ENCODE measurements at regions not wholly inside any gene's neighbourhood (a gene's known extent, or its start where the extent isn't known, plus 50 kb on each side); places are given as distances from the start of the nearest gene placed in this dataset.

- Histone ChIP-seq H3K79me2 (ENCODE audit: insufficient read depth, low read length) (no peaks in the 10 kb centered on the region), H2BK15ac (ENCODE audit: low read depth, low read length) (no peak overlapping the region), H3K27me3 (ENCODE audit: insufficient read depth, low read length) (no peaks in the 10 kb centered on the region), H2AK5ac (ENCODE audit: insufficient read length, low read length) (no peak overlapping the region), H4K20me1 (ENCODE audit: control insufficient read depth, insufficient read depth, insufficient read length) (no peaks in the 10 kb centered on the region), H3K79me1 (ENCODE audit: insufficient read depth, low read depth, low read length, poor library complexity, severe bottlenecking) (no peaks in the 10 kb centered on the region), H4K91ac (ENCODE audit: insufficient read length, low read depth, low read length) (no peak overlapping the region), H3T11ph (ENCODE audit: low read length) (no peak overlapping the region), H2BK12ac (ENCODE audit: insufficient read length, low read depth, low read length) (no peak overlapping the region), H3K27ac (ENCODE audit: insufficient read length, low read depth, low read length) (no peak overlapping the region), H3K9ac (ENCODE audit: extremely low read depth, insufficient read length, low read length) (no peak overlapping the region), H2AFZ (ENCODE audit: low read length) (no peak overlapping the region), H2BK120ac (ENCODE audit: low read depth, low read length, poor library complexity, severe bottlenecking) (no peak overlapping the region), H4K5ac (ENCODE audit: insufficient read length, low read depth, low read length) (no peak overlapping the region), H3K18ac (ENCODE audit: insufficient read length, low read depth, low read length) (no peak overlapping the region), H2BK20ac (ENCODE audit: low read depth, low read length, poor library complexity, severe bottlenecking) (no peak overlapping the region), H3K9me3 (ENCODE audit: control insufficient read depth, low read depth, low read length) (no peaks in the 10 kb centered on the region), H2BK5ac (ENCODE audit: insufficient read length, low read length) (no peak overlapping the region), H3K23ac (ENCODE audit: insufficient read length, low read depth, low read length) (no peak overlapping the region), H3K23me2 (ENCODE audit: insufficient read length, low read depth, low read length, poor library complexity, severe bottlenecking) (no peaks in the 10 kb centered on the region), H3K56ac (ENCODE audit: insufficient read length, low read depth, low read length) (no peak overlapping the region), H3K4me1 (ENCODE audit: insufficient read depth, low read length) (no peaks in the 10 kb centered on the region), H4K8ac (replicated peaks; ENCODE audit: insufficient read length, low read depth, low read length) (no peak overlapping the region), H3K4me2 (ENCODE audit: insufficient read depth, insufficient read length, low read length) (no peak overlapping the region), H3K4ac (ENCODE audit: low read depth, low read length) (no peak overlapping the region), H3K14ac (ENCODE audit: insufficient read depth, low read length) (no peak overlapping the region)
- no CpG with 5 or more reads among the region's 23 CpGs for WGBS (ENCODE audit: extremely low coverage, insufficient read length, low lambda C conversion rate)
- DNase-seq = peak; percentile 12
- TF ChIP-seq, protein P1, sequence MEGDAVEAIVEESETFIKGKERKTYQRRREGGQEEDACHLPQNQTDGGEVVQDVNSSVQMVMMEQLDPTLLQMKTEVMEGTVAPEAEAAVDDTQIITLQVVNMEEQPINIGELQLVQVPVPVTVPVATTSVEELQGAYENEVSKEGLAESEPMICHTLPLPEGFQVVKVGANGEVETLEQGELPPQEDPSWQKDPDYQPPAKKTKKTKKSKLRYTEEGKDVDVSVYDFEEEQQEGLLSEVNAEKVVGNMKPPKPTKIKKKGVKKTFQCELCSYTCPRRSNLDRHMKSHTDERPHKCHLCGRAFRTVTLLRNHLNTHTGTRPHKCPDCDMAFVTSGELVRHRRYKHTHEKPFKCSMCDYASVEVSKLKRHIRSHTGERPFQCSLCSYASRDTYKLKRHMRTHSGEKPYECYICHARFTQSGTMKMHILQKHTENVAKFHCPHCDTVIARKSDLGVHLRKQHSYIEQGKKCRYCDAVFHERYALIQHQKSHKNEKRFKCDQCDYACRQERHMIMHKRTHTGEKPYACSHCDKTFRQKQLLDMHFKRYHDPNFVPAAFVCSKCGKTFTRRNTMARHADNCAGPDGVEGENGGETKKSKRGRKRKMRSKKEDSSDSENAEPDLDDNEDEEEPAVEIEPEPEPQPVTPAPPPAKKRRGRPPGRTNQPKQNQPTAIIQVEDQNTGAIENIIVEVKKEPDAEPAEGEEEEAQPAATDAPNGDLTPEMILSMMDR (conservative IDR thresholded peaks at IDR 0.05) = no peak
- Mint-ChIP-seq H3K27ac (no peak overlapping the region), H3K36me3 (ENCODE audit: insufficient read depth in 1 of 3, low read depth in 3 of 3) (peaks cover 0 to 2% (median 0%) of the 10 kb centered on the region in 3 experiments; a peak in 4 of 7 replicates), H3K4me3 (no peak overlapping the region), H3K27me3 (ENCODE audit: low read depth) (peaks cover 19% of the 10 kb centered on the region), H3K9me3 (peaks cover 6 to 9% of the 10 kb centered on the region in 2 experiments), H3K4me1 (no peaks in the 10 kb centered on the region)
These were observed 113.4 kb downstream of the RTP5 start for GRCh38 chr2:241982706-241983570.
